GM12874 (cell line): ENCODE measurements at regions not wholly inside any gene's neighbourhood (a gene's known extent, or its start where the extent isn't known, plus 50 kb on each side); places are given as distances from the start of the nearest gene placed in this dataset.

Experiments used
- CTCF ChIP-seq: IDR thresholded peaks from 2 replicates; pipeline ENCODE4 v1.5.1; 2011; ENCODE audit warnings: low read depth, mild to moderate bottlenecking, control low read depth, low read length, moderate library complexity; ENCODE audit not compliant: insufficient read depth

GRCh38 chr18:46360866-46361265, 256.7 kb downstream of the HAUS1 start:
- no peak for TF ChIP-seq CTCF

GRCh38 chr18:46362533-46362932, 258.3 kb downstream of the HAUS1 start:
- no peak for TF ChIP-seq CTCF

- TF ChIP-seq CTCF, result no peak
These were observed 259.9 kb downstream of the HAUS1 start for GRCh38 chr18:46364048-46364447.

- no peak for TF ChIP-seq CTCF
These were observed 262.0 kb downstream of the HAUS1 start for GRCh38 chr18:46366201-46366600.

GRCh38 chr18:46366751-46367376, 262.7 kb downstream of the HAUS1 start:
- TF ChIP-seq CTCF, result no peak

GRCh38 chr18:46369323-46369722, 265.1 kb downstream of the HAUS1 start:
- TF ChIP-seq CTCF, result no peak

- TF ChIP-seq CTCF, result no peak
These were observed 266.7 kb downstream of the HAUS1 start for GRCh38 chr18:46370898-46371297.
